ENCODE measurements at regions not wholly inside any gene's neighbourhood (a gene's known extent, or its start where the extent isn't known, plus 50 kb on each side); places are given as distances from the start of the nearest gene placed in this dataset.

DNA sequence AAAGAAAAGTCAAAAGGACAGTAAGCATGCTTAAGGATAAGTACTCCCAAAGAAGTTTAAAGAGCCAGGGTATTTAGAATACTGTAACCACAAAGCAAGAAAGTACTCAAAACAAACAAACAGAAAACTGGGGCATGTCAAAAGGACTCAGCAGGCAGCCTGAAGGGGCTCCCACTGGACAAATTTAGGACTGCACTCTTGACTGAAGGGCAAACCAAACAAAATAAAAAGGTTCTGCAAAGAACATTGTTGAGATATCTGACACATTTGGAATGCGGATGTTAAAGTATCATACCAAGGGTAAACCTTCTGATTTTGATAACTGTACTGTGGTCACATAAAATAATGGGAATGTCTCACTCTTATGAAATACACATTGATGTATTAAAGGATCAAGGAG, 157.4 kb downstream of the TNFSF13B start:
- TF ChIP-seq, protein P1, sequence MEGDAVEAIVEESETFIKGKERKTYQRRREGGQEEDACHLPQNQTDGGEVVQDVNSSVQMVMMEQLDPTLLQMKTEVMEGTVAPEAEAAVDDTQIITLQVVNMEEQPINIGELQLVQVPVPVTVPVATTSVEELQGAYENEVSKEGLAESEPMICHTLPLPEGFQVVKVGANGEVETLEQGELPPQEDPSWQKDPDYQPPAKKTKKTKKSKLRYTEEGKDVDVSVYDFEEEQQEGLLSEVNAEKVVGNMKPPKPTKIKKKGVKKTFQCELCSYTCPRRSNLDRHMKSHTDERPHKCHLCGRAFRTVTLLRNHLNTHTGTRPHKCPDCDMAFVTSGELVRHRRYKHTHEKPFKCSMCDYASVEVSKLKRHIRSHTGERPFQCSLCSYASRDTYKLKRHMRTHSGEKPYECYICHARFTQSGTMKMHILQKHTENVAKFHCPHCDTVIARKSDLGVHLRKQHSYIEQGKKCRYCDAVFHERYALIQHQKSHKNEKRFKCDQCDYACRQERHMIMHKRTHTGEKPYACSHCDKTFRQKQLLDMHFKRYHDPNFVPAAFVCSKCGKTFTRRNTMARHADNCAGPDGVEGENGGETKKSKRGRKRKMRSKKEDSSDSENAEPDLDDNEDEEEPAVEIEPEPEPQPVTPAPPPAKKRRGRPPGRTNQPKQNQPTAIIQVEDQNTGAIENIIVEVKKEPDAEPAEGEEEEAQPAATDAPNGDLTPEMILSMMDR (conservative IDR thresholded peaks at IDR 0.05; ENCODE audit: low read depth, low read length), result no peak
- TF ChIP-seq EZH2 (IDR thresholded peaks at IDR 0.05; ENCODE audit: borderline replicate concordance, low read depth, low read length, poor library complexity, severe bottlenecking), result no peak

All from A673 (cell line).